GM23338 (cell line): ENCODE measurements at regions not wholly inside any gene's neighbourhood (a gene's known extent, or its start where the extent isn't known, plus 50 kb on each side); places are given as distances from the start of the nearest gene placed in this dataset.

Experiments
- CTCF ChIP-seq, 2 experiments: fragments of 200-600 bp in 1 of 2; sonication (generic) in 1 of 2; conservative IDR thresholded peaks; 2 replicates each; pipeline versions ENCODE4 v1.5.1 to v1.6.1; 2016 to 2017; ENCODE audit warnings: antibody characterized with exemption in 2 of 2, low read depth in 2 of 2, mild to moderate bottlenecking in 2 of 2, moderate library complexity in 1 of 2
- EZH2 ChIP-seq: fragments of 200-600 bp; sonication (generic); IDR thresholded peaks from one replicate; pipeline ENCODE4 v1.8.0; 2017; ENCODE audit warnings: antibody characterized with exemption, mild to moderate bottlenecking, low read depth; ENCODE audit not compliant: unreplicated experiment
- EZH2phosphoT487 ChIP-seq: fragments of 200-600 bp; sonication (generic); IDR thresholded peaks from one replicate; pipeline ENCODE4 v1.8.1; 2018; ENCODE audit warnings: antibody characterized with exemption; ENCODE audit not compliant: unreplicated experiment
- JUNB ChIP-seq: IDR thresholded peaks from one replicate; pipeline ENCODE4 v1.6.1; 2016; ENCODE audit warnings: antibody characterized with exemption; ENCODE audit not compliant: unreplicated experiment
- NANOG ChIP-seq: IDR thresholded peaks from 2 replicates; pipeline ENCODE4 v1.6.1; 2016; ENCODE audit warnings: antibody characterized with exemption, borderline replicate concordance
- POLR2AphosphoS5 ChIP-seq: IDR thresholded peaks from 2 replicates; pipeline ENCODE4 v1.6.1; 2016; ENCODE audit warnings: antibody characterized with exemption, low read depth
- ZNF114 ChIP-seq: fragments of 250-450 bp; sonication (Bioruptor Pico); IDR thresholded peaks from 2 replicates; pipeline ENCODE4 v1.5.0; 2020; ENCODE audit warnings: mild to moderate bottlenecking, moderate library complexity
- ZNF331 ChIP-seq: fragments of 250-450 bp; sonication (Bioruptor Pico); IDR thresholded peaks from 2 replicates; pipeline ENCODE4 v1.5.0; 2020; ENCODE audit warnings: low read depth, mild to moderate bottlenecking, moderate library complexity

- TF ChIP-seq CTCF (conservative IDR thresholded peaks at IDR 0.05; ENCODE audit: low read depth in 2 of 2) (no peak), EZH2phosphoT487 (no peak), ZNF331 (CRISPR knock-in tag) (no peak), POLR2AphosphoS5 (no peak), EZH2 (no peak), ZNF114 (no peak), JUNB (no peak), NANOG (no peak)
These were observed 75.4 kb downstream of the MYEOV start for GRCh38 chr11:69369210-69369825.
